ENCODE measurements at regions not wholly inside any gene's neighbourhood (a gene's known extent, or its start where the extent isn't known, plus 50 kb on each side); places are given as distances from the start of the nearest gene placed in this dataset.

GRCh38 chr5:93665648-93666047 lies 75.8 kb downstream of the POU5F2 start:
- BruUV-seq (replicated peaks), result no TSS peak
- ChIA-PET POLR2A (no interaction called here), SMC1A (ENCODE audit: uncharacterized antibody, unreplicated experiment) (interaction anchor here (0.6 to 0.7 kb wide), 2 partner anchors 60 to 83 kb away, joined by 3 to 4 read pairs; partner anchors contain the start of gene NR2F1), RAD21 (ENCODE audit: unreplicated experiment) (interaction anchor here (1.0 kb wide), 1 partner anchor 136 kb away, joined by 3 read pairs; no protein-coding TSS in a partner anchor), CTCF (interaction anchor here (0.6 to 1.7 kb wide), 3 partner anchors 8 to 55 kb away, joined by 3 to 4 read pairs (median 4); no protein-coding TSS in a partner anchor)
- no peaks in the 10 kb centered on the region for H3K27me3 ChIP-seq (replicated peaks in 1 of 2; ENCODE audit: control insufficient read depth in 2 of 2, insufficient read depth in 2 of 2, low read length in 1 of 2)
- H3K36me3 ChIP-seq (ENCODE audit: control insufficient read depth in 2 of 2, insufficient read depth in 2 of 2, low read length in 1 of 2), result no peaks in the 10 kb centered on the region
- no peak overlapping the region for H2AFZ ChIP-seq (ENCODE audit: control insufficient read depth, low read depth, low read length)
- 80% methylated on average over 7 of the region's 7 CpGs for WGBS (ENCODE audit: insufficient coverage, insufficient replicate concordance, low lambda C conversion rate, missing lambda C conversion rate)
- DNase-seq (ENCODE audit: low read depth, low spot score) (no peak), ATAC-seq (no peak), FAIRE-seq (no peak)
- H3K4me2 ChIP-seq (ENCODE audit: control insufficient read depth, insufficient read depth), result no peak overlapping the region
- intact Hi-C loops (cut with micrococcal nuclease; ENCODE audit: unreplicated experiment), result no loop called here
- H3K4me3 ChIP-seq, result no peak overlapping the region
- H3K27ac ChIP-seq (ENCODE audit: control insufficient read depth, insufficient read depth), result no peak overlapping the region
- H4K20me1 ChIP-seq (ENCODE audit: control insufficient read depth, insufficient read depth), result no peaks in the 10 kb centered on the region
- TF ChIP-seq ZSCAN29 (IDR thresholded peaks at IDR 0.05) (no peak), BCL11A (IDR thresholded peaks at IDR 0.05; ENCODE audit: low read depth, low read length) (no peak), RB1 (IDR thresholded peaks at IDR 0.05; ENCODE audit: borderline replicate concordance) (no peak), MYB (IDR thresholded peaks at IDR 0.05; ENCODE audit: borderline replicate concordance, low read depth, low read length) (no peak), USF1 (IDR thresholded peaks at IDR 0.05; ENCODE audit: borderline replicate concordance, extremely low read length, insufficient read depth, low read depth, low read length) (no peak), RAD21 (IDR thresholded peaks at IDR 0.05; ENCODE audit: insufficient read depth, low read depth, low read length) (no peak), RCOR1 (conservative IDR thresholded peaks at IDR 0.05; ENCODE audit: low read depth, low read length) (no peak), TBL1XR1 (IDR thresholded peaks at IDR 0.05; ENCODE audit: low read depth, low read length) (no peak)
- H3K9ac ChIP-seq (ENCODE audit: control insufficient read depth, insufficient read depth, low read length), result no peak overlapping the region
- H3K79me2 ChIP-seq (ENCODE audit: control insufficient read depth, insufficient read depth, low read length), result no peaks in the 10 kb centered on the region
- in situ Hi-C loops (cut with MboI), result no loop called here
- H3K9me3 ChIP-seq (replicated peaks; ENCODE audit: control insufficient read depth, insufficient read depth, low read length), result no peaks in the 10 kb centered on the region
- no peaks in the 10 kb centered on the region for H3K4me1 ChIP-seq (ENCODE audit: control insufficient read depth, insufficient read depth, low read length)

GRCh38 chr5:93660677-93661076 lies 77.7 kb downstream of the NR2F1 start:
- Histone ChIP-seq H3K9me3 (replicated peaks; ENCODE audit: control insufficient read depth, insufficient read depth, low read length) (no peaks in the 10 kb centered on the region), H3K4me3 (no peak overlapping the region), H2AFZ (ENCODE audit: control insufficient read depth, low read depth, low read length) (no peak overlapping the region), H3K4me2 (ENCODE audit: control insufficient read depth, insufficient read depth) (no peak overlapping the region), H4K20me1 (ENCODE audit: control insufficient read depth, insufficient read depth) (no peaks in the 10 kb centered on the region), H3K27ac (ENCODE audit: control insufficient read depth, insufficient read depth) (no peak overlapping the region), H3K36me3 (ENCODE audit: control insufficient read depth in 2 of 2, insufficient read depth in 2 of 2, low read length in 1 of 2) (no peaks in the 10 kb centered on the region), H3K79me2 (ENCODE audit: control insufficient read depth, insufficient read depth, low read length) (no peaks in the 10 kb centered on the region), H3K27me3 (replicated peaks in 1 of 2; ENCODE audit: control insufficient read depth in 2 of 2, insufficient read depth in 2 of 2, low read length in 1 of 2) (no peaks in the 10 kb centered on the region), H3K4me1 (ENCODE audit: control insufficient read depth, insufficient read depth, low read length) (no peaks in the 10 kb centered on the region), H3K9ac (ENCODE audit: control insufficient read depth, insufficient read depth, low read length) (no peak overlapping the region)
- CTCF ChIA-PET, result no interaction called here
- SMC1A ChIA-PET (ENCODE audit: uncharacterized antibody, unreplicated experiment), result no interaction called here
- in situ Hi-C loops (cut with MboI), result no loop called here
- ATAC-seq, result no peak
- no TSS peak for BruUV-seq (replicated peaks)
- 84% methylated on average over 1 of the region's 1 CpG for WGBS (ENCODE audit: insufficient coverage, insufficient replicate concordance, low lambda C conversion rate, missing lambda C conversion rate)
- FAIRE-seq, result no peak
- RAD21 ChIA-PET (ENCODE audit: unreplicated experiment), result no interaction called here
- POLR2A ChIA-PET, result no interaction called here
- DNase-seq (ENCODE audit: low read depth, low spot score), result no peak
- intact Hi-C loops (cut with micrococcal nuclease; ENCODE audit: unreplicated experiment), result no loop called here
- no peak for TF ChIP-seq JUNB (IDR thresholded peaks at IDR 0.05)
- TF ChIP-seq SMARCA5 (IDR thresholded peaks at IDR 0.05), result no peak
- TF ChIP-seq EGR1 (IDR thresholded peaks at IDR 0.05; ENCODE audit: borderline replicate concordance in 1 of 2, low read depth in 2 of 2, low read length in 2 of 2), result no peak
- TF ChIP-seq BHLHE40 (IDR thresholded peaks at IDR 0.05; ENCODE audit: borderline replicate concordance in 1 of 2, low read depth in 2 of 2, low read length in 1 of 2), result no peak
- no peak for TF ChIP-seq NKRF (conservative IDR thresholded peaks at IDR 0.05)
- no peak for TF ChIP-seq MLLT1 (IDR thresholded peaks at IDR 0.05)
- no peak for TF ChIP-seq FOXM1 (IDR thresholded peaks at IDR 0.05; ENCODE audit: low read depth, low read length)

All from GM12878 (cell line).